Kidney (tissue), 13 donors: ENCODE measurements at regions not wholly inside any gene's neighbourhood (a gene's known extent, or its start where the extent isn't known, plus 50 kb on each side); places are given as distances from the start of the nearest gene placed in this dataset.

ENCODE experiments used
- DNase-seq, 5 donors: peaks; one replicate each; pipeline ENCODE4 v3.0.0-alpha.2; 2013 to 2020
- FAIRE-seq: peaks from 2 replicates; lab custom pipeline; 2012; peaks lifted over from hg19 to GRCh38; lab: Jason Lieb, UNC
- H3K27ac ChIP-seq, 2 donors: one replicate each; pipeline ENCODE4 v1.7.0; 2013; ENCODE audit warnings: low read depth in 2 of 2, low read length in 2 of 2, inconsistent platforms in 1 of 2
- H3K27me3 ChIP-seq: one replicate; pipeline ENCODE4 v1.7.1; 2013; ENCODE audit warnings: low read length, inconsistent platforms; ENCODE audit not compliant: control insufficient read depth, insufficient read depth
- H3K36me3 ChIP-seq, 3 donors: one replicate each; pipeline versions ENCODE4 v1.7.0 to v1.7.1; 2013; ENCODE audit warnings: low read length in 3 of 3, control low read depth in 1 of 3, inconsistent platforms in 1 of 3; ENCODE audit not compliant: insufficient read depth in 3 of 3, control insufficient read depth in 2 of 3
- H3K4me1 ChIP-seq, 3 donors: one replicate each; pipeline versions ENCODE4 v1.7.0 to v1.7.1; 2013; ENCODE audit warnings: low read length in 3 of 3, inconsistent platforms in 1 of 3, low read depth in 1 of 3; ENCODE audit not compliant: control insufficient read depth in 2 of 3, insufficient read depth in 2 of 3
- H3K4me3 ChIP-seq, 3 donors: one replicate each; pipeline versions ENCODE4 v1.7.0 to v1.8.1; 2013; ENCODE audit warnings: low read length in 3 of 3, control low read depth in 1 of 3, inconsistent platforms in 1 of 3
- H3K9ac ChIP-seq, 3 donors: one replicate each; pipeline versions ENCODE4 v1.7.0 to v1.7.1; 2013; ENCODE audit warnings: low read length in 3 of 3, control low read depth in 1 of 3, inconsistent platforms in 1 of 3
- H3K9me3 ChIP-seq, 3 donors: one replicate each; pipeline versions ENCODE4 v1.7.0 to v1.7.1; 2013; ENCODE audit warnings: low read length in 3 of 3, control low read depth in 1 of 3, inconsistent platforms in 1 of 3; ENCODE audit not compliant: control insufficient read depth in 2 of 3, insufficient read depth in 1 of 3
- intact Hi-C: fragments of 100-400 bp; cut with DNase I; formaldehyde crosslinking; loops from one replicate; pipeline ENCODE4 v1.11.1; 2022
- TF ChIP-seq, protein P1 (sequence below): IDR thresholded peaks from 3 replicates; pipeline ENCODE4 v1.5.1; 2012; ENCODE audit warnings: mild to moderate bottlenecking, moderate library complexity, borderline replicate concordance; ENCODE audit not compliant: insufficient read depth; ENCODE audit errors: extremely low read depth
- donor health status: control.
- donor health status: control.
- donor health status: control.
- donor health status: control.
- donor health status: control.
- donor health status: DM: yes; HTN: yes; CAD: no.
- donor health status: Normal renal cell carcinoma (clear cell type).

GRCh38 chr14:87268997-87269396 is 724.0 kb downstream of the GALC start:
- FAIRE-seq (no peak), DNase-seq (no peak)
- intact Hi-C loops: no loop called here
- Histone ChIP-seq H3K27ac (no peak overlapping the region), H3K27me3 (no peaks in the 10 kb centered on the region), H3K4me3 (no peak overlapping the region), H3K9me3 (peaks cover 0 to 4% (median 0%) of the 10 kb centered on the region in 3 donors), H3K4me1 (no peaks in the 10 kb centered on the region), H3K36me3 (no peaks in the 10 kb centered on the region), H3K9ac (no peak overlapping the region)
- TF ChIP-seq, protein P1, sequence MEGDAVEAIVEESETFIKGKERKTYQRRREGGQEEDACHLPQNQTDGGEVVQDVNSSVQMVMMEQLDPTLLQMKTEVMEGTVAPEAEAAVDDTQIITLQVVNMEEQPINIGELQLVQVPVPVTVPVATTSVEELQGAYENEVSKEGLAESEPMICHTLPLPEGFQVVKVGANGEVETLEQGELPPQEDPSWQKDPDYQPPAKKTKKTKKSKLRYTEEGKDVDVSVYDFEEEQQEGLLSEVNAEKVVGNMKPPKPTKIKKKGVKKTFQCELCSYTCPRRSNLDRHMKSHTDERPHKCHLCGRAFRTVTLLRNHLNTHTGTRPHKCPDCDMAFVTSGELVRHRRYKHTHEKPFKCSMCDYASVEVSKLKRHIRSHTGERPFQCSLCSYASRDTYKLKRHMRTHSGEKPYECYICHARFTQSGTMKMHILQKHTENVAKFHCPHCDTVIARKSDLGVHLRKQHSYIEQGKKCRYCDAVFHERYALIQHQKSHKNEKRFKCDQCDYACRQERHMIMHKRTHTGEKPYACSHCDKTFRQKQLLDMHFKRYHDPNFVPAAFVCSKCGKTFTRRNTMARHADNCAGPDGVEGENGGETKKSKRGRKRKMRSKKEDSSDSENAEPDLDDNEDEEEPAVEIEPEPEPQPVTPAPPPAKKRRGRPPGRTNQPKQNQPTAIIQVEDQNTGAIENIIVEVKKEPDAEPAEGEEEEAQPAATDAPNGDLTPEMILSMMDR: no peak

DNA sequence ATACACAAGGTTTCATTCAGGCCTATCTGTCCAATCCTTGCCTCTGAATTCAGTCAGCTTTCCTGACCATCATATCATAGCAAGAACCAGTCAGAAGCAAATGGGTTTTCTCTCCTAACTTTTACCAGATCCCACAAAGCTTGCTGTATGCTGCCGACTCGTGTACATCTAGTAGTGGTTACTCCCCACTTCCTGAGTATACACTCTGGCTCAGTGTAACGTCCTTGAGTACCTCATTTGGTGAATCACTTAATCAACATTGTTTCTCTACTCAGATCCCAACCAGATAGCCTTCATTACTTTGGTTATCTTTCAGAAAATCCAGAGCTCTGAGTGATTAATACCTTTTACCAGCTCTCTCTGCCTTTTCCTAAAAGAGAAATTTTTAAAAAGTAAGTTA is 728.2 kb downstream of the GALC start:
- Histone ChIP-seq H3K9ac (no peak overlapping the region), H3K4me3 (no peak overlapping the region), H3K4me1 (no peaks in the 10 kb centered on the region), H3K9me3 (no peaks in the 10 kb centered on the region), H3K27me3 (no peaks in the 10 kb centered on the region), H3K27ac (no peak overlapping the region), H3K36me3 (no peaks in the 10 kb centered on the region)
- FAIRE-seq (no peak), DNase-seq (no peak)
- intact Hi-C loops: no loop called here
- TF ChIP-seq, protein P1: no peak

GRCh38 chr14:87264272-87264785 is 728.7 kb downstream of the GALC start:
- Histone ChIP-seq H3K9me3 (no peaks in the 10 kb centered on the region), H3K27me3 (no peaks in the 10 kb centered on the region), H3K9ac (no peak overlapping the region), H3K4me3 (no peak overlapping the region), H3K36me3 (no peaks in the 10 kb centered on the region), H3K4me1 (no peaks in the 10 kb centered on the region), H3K27ac (no peak overlapping the region)
- intact Hi-C loops: no loop called here
- TF ChIP-seq, protein P1: no peak
- DNase-seq (no peak), FAIRE-seq (no peak)

GRCh38 chr14:87261621-87262020 is 731.4 kb downstream of the GALC start:
- H3K27ac ChIP-seq: no peak overlapping the region
- H3K9me3 ChIP-seq: no peaks in the 10 kb centered on the region
- intact Hi-C loops: no loop called here
- TF ChIP-seq, protein P1: no peak
- H3K4me1 ChIP-seq: no peaks in the 10 kb centered on the region
- H3K4me3 ChIP-seq: no peak overlapping the region
- FAIRE-seq (no peak), DNase-seq (no peak)
- no peak overlapping the region for H3K9ac ChIP-seq
- no peaks in the 10 kb centered on the region for H3K36me3 ChIP-seq
- no peaks in the 10 kb centered on the region for H3K27me3 ChIP-seq
